ENCODE measurements at regions not wholly inside any gene's neighbourhood (a gene's known extent, or its start where the extent isn't known, plus 50 kb on each side); places are given as distances from the start of the nearest gene placed in this dataset.
A peak's percentile ranks its signal among the peaks of the same experiment; 100 is the strongest.

DNA sequence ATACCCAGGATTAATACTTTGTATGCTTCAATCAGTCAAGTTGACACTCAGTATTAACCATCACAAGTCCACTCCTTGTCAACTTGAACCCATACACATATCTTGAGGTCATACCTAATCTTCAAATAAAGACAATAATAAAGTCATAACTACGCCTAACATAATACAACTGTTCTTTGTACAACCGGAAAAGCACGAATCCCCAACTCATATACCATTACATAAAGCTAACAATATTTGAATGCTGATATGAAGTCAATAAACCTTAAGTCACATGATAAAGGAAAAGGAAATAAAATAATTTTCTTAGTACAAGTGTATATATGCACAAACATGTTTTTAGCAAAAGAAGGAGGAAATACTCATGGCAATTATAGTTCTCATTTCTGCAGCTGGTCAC is 770.6 kb upstream of the GYPC start:
- TF ChIP-seq, protein P1, sequence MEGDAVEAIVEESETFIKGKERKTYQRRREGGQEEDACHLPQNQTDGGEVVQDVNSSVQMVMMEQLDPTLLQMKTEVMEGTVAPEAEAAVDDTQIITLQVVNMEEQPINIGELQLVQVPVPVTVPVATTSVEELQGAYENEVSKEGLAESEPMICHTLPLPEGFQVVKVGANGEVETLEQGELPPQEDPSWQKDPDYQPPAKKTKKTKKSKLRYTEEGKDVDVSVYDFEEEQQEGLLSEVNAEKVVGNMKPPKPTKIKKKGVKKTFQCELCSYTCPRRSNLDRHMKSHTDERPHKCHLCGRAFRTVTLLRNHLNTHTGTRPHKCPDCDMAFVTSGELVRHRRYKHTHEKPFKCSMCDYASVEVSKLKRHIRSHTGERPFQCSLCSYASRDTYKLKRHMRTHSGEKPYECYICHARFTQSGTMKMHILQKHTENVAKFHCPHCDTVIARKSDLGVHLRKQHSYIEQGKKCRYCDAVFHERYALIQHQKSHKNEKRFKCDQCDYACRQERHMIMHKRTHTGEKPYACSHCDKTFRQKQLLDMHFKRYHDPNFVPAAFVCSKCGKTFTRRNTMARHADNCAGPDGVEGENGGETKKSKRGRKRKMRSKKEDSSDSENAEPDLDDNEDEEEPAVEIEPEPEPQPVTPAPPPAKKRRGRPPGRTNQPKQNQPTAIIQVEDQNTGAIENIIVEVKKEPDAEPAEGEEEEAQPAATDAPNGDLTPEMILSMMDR (IDR thresholded peaks at IDR 0.05; ENCODE audit: insufficient read depth, low read depth, low read length, missing control alignments), result no peak
- H3K4me3 ChIP-seq (ENCODE audit: low read depth, low read length), result no peak overlapping the region
- DNase-seq (ENCODE audit: low read depth), result no peak

DNA sequence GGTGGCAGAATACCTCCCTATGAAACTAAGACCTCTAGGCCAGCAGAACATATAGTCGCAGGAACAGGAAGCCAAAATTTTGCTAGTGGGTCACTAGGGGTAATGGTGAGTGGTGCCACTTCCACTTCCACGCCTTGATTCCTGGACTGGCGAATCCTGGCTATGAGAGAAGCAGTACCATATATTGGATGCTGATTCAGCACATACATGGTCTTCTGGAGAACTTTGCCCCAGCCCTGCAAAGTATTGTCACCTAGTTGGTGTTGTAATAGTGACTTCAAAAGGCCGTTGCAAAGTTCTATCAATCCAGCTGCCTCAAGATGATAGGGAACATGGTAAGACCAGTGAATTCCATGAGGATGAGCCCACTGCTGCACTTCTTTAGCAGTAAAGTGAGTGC is 769.8 kb upstream of the GYPC start:
- TF ChIP-seq, protein P1 (IDR thresholded peaks at IDR 0.05; ENCODE audit: insufficient read depth, low read depth, low read length, missing control alignments), result no peak
- no peak overlapping the region for H3K4me3 ChIP-seq (ENCODE audit: low read depth, low read length)
- no peak for DNase-seq (ENCODE audit: low read depth)

DNA sequence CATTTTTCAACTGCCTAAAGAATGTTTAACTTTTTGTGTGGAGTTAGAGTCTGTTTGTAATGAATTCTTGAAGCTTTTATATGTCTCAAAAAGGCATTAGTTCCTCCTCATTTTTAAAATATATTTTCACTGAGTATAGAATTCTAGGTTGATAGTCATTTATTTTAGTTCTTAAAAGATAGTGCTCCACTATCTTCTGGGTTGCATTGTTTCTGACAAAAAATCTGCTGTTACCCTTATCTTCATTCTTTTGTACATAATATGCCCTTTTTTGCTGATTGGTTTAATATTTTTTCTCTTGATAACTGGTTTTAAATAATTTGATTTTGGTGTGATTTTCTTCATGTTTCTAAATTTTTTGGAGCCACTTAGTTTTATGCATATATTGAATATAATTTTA is 754.7 kb upstream of the GYPC start:
- DNase-seq (ENCODE audit: low read depth), result no peak
- TF ChIP-seq, protein P1 (IDR thresholded peaks at IDR 0.05; ENCODE audit: insufficient read depth, low read depth, low read length, missing control alignments), result no peak
- no peak overlapping the region for H3K4me3 ChIP-seq (ENCODE audit: low read depth, low read length)

DNA sequence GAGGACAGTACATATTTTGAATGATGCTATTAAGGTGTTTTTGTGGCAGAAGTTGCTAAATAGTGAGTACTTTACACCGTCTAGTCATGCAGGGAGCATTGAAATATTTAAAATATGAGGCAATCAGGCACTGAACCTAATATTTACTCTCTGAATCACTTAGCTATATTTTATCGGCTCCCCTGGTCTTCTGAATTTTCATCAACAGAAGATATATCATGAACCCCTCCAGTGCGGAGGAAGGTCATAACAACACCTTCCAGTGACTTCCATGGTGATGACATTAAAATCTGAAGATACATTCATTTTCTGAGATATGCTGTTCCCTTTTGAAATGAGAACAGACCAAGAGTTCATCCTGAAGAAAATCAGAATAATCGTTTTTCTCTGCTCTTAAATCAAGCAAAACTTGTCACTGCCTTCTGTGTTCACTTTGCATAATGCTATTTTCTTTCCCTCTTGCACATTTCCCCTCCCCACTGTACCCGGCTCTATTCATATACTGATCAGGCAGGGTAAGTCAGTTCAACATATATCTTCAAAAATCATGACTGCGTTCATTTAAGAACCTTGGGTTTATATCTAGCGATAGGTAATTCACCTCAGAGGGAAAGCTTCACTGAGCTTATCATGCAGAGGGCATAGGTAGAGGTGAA is 729.9 kb upstream of the GYPC start:
- DNase-seq (ENCODE audit: low read depth), result no peak
- TF ChIP-seq, protein P1 (IDR thresholded peaks at IDR 0.05; ENCODE audit: insufficient read depth, low read depth, low read length, missing control alignments), result no peak
- no peak overlapping the region for H3K4me3 ChIP-seq (ENCODE audit: low read depth, low read length)

DNA sequence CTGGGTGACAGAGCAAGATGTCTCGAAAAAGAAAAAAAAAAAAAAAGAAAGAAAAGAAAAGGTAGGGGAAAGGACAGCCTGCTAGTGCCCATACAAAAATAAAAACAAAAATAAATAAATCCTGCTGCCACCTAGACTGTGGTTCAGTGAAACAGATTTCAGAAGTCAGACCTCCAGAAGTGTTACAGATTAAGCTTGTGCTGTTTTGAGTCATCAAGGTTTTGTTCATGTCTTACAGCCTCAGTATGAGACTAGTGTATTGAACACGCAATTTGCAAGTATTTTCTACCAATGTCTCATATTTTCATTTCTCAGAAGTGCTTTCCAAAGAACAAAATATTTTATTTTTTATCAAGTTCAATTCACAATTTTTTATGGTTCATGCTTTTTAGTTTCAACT is 720.4 kb upstream of the GYPC start:
- TF ChIP-seq, protein P1 (IDR thresholded peaks at IDR 0.05; ENCODE audit: insufficient read depth, low read depth, low read length, missing control alignments), result no peak
- no peak overlapping the region for H3K4me3 ChIP-seq (ENCODE audit: low read depth, low read length)
- DNase-seq (ENCODE audit: low read depth), result peak; percentile 77

DNA sequence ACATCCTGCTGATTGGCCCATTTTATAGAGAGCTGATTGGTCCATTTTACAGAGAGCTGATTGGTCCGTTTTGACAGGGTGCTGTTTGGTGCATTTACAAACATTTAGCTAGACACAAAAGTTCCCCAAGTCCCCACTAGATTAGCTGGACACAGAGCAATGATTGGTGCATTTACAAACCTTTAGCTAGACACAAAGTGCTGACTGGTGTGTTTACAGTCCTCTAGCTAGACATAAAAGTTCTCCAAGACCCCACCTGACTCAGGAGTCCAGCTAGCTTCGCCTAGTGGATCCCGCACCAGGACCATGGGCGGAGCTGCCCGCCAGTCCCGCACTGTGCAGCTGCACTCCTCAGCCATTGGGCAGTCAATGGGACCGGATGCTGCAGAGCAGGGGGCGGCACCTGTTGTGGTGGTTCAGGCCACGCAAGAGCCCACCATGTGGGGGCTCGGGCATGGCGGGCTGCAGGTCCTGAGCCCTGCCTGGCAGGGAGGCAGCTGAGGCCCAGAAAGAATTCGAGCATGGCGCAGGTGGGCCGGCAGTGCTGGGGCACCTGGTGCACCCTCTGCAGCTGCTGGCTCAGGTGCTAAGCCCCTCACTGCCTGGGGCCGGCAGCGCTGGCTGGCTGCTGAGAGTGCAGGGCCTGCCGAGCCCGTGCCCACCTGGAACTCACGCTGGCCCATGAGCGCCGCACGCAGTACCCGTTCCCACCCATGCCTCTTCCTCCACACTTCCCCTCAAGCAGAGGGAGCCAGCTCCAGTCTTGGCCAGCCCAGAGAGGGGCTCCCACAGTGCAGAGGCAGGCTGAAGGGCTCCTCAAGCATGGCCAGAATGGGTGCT is 713.2 kb upstream of the GYPC start:
- no peak for DNase-seq (ENCODE audit: low read depth)
- TF ChIP-seq, protein P1 (IDR thresholded peaks at IDR 0.05; ENCODE audit: insufficient read depth, low read depth, low read length, missing control alignments), result no peak
- no peak overlapping the region for H3K4me3 ChIP-seq (ENCODE audit: low read depth, low read length)

All from GM12865 (cell line).